GM12891 (cell line): ENCODE measurements at regions not wholly inside any gene's neighbourhood (a gene's known extent, or its start where the extent isn't known, plus 50 kb on each side); places are given as distances from the start of the nearest gene placed in this dataset.

Source experiments
- PAX5 ChIP-seq: IDR thresholded peaks from 2 replicates; pipeline ENCODE4 v1.6.1; 2011; ENCODE audit warnings: low read length, moderate library complexity, mild to moderate bottlenecking; ENCODE audit not compliant: insufficient read depth, severe bottlenecking
- POLR2A ChIP-seq: IDR thresholded peaks from 2 replicates; pipeline ENCODE4 v1.6.1; 2011; ENCODE audit warnings: low read depth, low read length, control low read depth
- POLR2AphosphoS5 ChIP-seq: IDR thresholded peaks from 2 replicates; pipeline ENCODE4 v1.6.1; 2011; ENCODE audit warnings: low read depth, low read length, control low read depth
- POU2F2 ChIP-seq: IDR thresholded peaks from 2 replicates; pipeline ENCODE4 v1.6.1; 2011; ENCODE audit warnings: low read depth, mild to moderate bottlenecking, control low read depth, low read length, moderate library complexity
- SPI1 ChIP-seq: IDR thresholded peaks from 2 replicates; pipeline ENCODE4 v1.6.1; 2011; ENCODE audit warnings: low read depth, low read length, control low read depth
- TAF1 ChIP-seq: IDR thresholded peaks from 2 replicates; pipeline ENCODE4 v1.6.1; 2011; ENCODE audit warnings: low read depth, low read length, control low read depth

DNA sequence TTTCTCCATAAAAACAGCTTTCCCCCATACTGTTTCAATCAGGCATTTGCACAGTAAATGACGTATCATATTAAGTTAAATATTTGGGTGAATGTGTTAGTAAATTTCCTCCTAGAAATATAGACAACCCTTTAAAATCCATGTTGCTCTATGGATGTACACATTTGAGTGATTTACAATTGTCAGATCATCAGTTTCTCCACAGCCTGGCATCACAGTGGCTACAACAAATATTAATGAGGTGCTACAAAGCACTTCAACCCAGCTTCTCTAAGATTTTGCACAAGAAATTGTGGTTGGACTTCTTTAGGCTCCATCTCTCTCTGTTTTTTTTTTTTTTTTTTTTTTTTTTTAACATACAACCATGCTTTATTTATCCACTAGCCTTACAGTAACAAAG is 584.4 kb upstream of the AMELY start:
- no peak for TF ChIP-seq SPI1
- TF ChIP-seq POLR2A, result no peak
- no peak for TF ChIP-seq PAX5
- TF ChIP-seq POU2F2, result no peak
- no peak for TF ChIP-seq TAF1
- no peak for TF ChIP-seq POLR2AphosphoS5
